Right lobe of liver (tissue), 4 donors: ENCODE measurements at regions not wholly inside any gene's neighbourhood (a gene's known extent, or its start where the extent isn't known, plus 50 kb on each side); places are given as distances from the start of the nearest gene placed in this dataset.

Experiments used
- POLR2A ChIP-seq: fragments of 450-650 bp; IDR thresholded peaks from one replicate; pipeline ENCODE4 v1.6.1; 2017; ENCODE audit warnings: antibody characterized with exemption, mild to moderate bottlenecking
- TF ChIP-seq, protein P1 (sequence below), 4 donors: fragments of 200-600 bp in 3 of 4; fragments of 450-650 bp in 1 of 4; IDR thresholded peaks; one replicate each; pipeline versions ENCODE4 v1.5.1 to v1.8.0; 2016 to 2022; ENCODE audit warnings: antibody characterized with exemption in 4 of 4, mild to moderate bottlenecking in 2 of 4
- donor health status: DM: no; HTN: no; CAD: no.
- donor health status: DM: no; HTN: no; CAD: no.
- donor health status: DM: no; HTN: yes; CAD: no.

DNA sequence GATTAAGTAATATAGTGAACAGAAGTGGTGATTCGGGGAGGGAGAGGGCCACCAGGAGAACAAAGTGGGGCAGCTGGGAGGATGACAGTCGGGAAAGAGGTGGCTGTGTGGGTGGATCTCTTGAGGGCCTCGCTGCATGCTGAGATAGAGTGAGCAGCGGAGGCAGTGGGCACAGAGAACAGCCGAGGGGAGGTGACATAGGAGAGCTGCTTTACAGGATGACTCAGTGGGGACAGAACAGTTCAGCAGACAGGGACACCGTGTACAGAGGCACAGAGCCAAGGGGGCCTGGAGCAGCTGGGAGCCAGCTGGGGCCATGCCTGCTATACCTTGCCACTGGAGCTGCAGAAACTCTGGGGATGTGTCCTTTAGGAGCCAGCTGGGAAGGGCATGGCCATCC lies 273.9 kb downstream of the GADD45G start:
- TF ChIP-seq, protein P1, sequence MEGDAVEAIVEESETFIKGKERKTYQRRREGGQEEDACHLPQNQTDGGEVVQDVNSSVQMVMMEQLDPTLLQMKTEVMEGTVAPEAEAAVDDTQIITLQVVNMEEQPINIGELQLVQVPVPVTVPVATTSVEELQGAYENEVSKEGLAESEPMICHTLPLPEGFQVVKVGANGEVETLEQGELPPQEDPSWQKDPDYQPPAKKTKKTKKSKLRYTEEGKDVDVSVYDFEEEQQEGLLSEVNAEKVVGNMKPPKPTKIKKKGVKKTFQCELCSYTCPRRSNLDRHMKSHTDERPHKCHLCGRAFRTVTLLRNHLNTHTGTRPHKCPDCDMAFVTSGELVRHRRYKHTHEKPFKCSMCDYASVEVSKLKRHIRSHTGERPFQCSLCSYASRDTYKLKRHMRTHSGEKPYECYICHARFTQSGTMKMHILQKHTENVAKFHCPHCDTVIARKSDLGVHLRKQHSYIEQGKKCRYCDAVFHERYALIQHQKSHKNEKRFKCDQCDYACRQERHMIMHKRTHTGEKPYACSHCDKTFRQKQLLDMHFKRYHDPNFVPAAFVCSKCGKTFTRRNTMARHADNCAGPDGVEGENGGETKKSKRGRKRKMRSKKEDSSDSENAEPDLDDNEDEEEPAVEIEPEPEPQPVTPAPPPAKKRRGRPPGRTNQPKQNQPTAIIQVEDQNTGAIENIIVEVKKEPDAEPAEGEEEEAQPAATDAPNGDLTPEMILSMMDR (IDR thresholded peaks at IDR 0.05) = no peak
- TF ChIP-seq POLR2A = peak; percentile 17
